Fibroblast of skin of right quadriceps (primary cell): ENCODE measurements at regions not wholly inside any gene's neighbourhood (a gene's known extent, or its start where the extent isn't known, plus 50 kb on each side); places are given as distances from the start of the nearest gene placed in this dataset.
"Not testable (repeated sequence)": the region's sequence is repeated elsewhere in the genome, so short reads cannot be mapped to it uniquely, and the experiment has no call there.

Experiments used
- DNase-seq: peaks from one replicate; pipeline ENCODE4 v3.0.0-alpha.2; 2013

- DNase-seq = no peak
These were observed 64.0 kb downstream of the GPRASP3 start for GRCh38 chrX:102784550-102784949.

- no peak for DNase-seq
These were observed 66.7 kb downstream of the GPRASP3 start for GRCh38 chrX:102787283-102787682.

- DNase-seq = peak; percentile 64
These were observed 87.8 kb downstream of the GPRASP3 start for GRCh38 chrX:102808336-102808735.

GRCh38 chrX:102818269-102818668 is 97.7 kb downstream of the GPRASP3 start:
- DNase-seq = not testable (repeated sequence)

- DNase-seq = peak; percentile 63
These were observed 104.4 kb upstream of the RAB40AL start for GRCh38 chrX:102832661-102833060.

- DNase-seq = peak; percentile 47
These were observed 103.9 kb upstream of the RAB40AL start for GRCh38 chrX:102833136-102833535.

GRCh38 chrX:102835504-102836146 is 101.4 kb upstream of the RAB40AL start:
- DNase-seq = no peak

- no peak for DNase-seq
These were observed 99.2 kb upstream of the RAB40AL start for GRCh38 chrX:102837847-102838246.

GRCh38 chrX:102840871-102841705 is 96.0 kb upstream of the RAB40AL start:
- no peak for DNase-seq

GRCh38 chrX:102841706-102842003 is 95.4 kb upstream of the RAB40AL start:
- DNase-seq = no peak

GRCh38 chrX:102845020-102845419 is 92.1 kb upstream of the RAB40AL start:
- DNase-seq = no peak

- peak; percentile 52 for DNase-seq
These were observed 90.4 kb upstream of the RAB40AL start for GRCh38 chrX:102846544-102847236.

GRCh38 chrX:102847362-102847761 is 89.7 kb upstream of the RAB40AL start:
- DNase-seq = no peak

- DNase-seq = no peak
These were observed 87.7 kb upstream of the RAB40AL start for GRCh38 chrX:102849396-102849795.

- not testable (repeated sequence) for DNase-seq
These were observed 78.1 kb upstream of the RAB40AL start for GRCh38 chrX:102858826-102859549.

GRCh38 chrX:102859550-102859871 is 77.6 kb upstream of the RAB40AL start:
- DNase-seq = no peak

GRCh38 chrX:102860235-102860634 is 76.8 kb upstream of the RAB40AL start:
- no peak for DNase-seq

GRCh38 chrX:102863735-102864134 is 73.3 kb upstream of the RAB40AL start:
- DNase-seq = peak; percentile 67

- DNase-seq = no peak
These were observed 70.0 kb upstream of the RAB40AL start for GRCh38 chrX:102866981-102867656.

GRCh38 chrX:102883491-102883890 is 53.6 kb upstream of the RAB40AL start:
- no peak for DNase-seq
